NT2/D1 (cell line): ENCODE measurements at regions not wholly inside any gene's neighbourhood (a gene's known extent, or its start where the extent isn't known, plus 50 kb on each side); places are given as distances from the start of the nearest gene placed in this dataset.

Source experiments
- SUZ12 ChIP-seq: IDR thresholded peaks from 2 replicates; pipeline ENCODE4 v1.6.1; 2011; ENCODE audit not compliant: insufficient read length, insufficient read depth; ENCODE audit errors: extremely low read depth
- YY1 ChIP-seq: IDR thresholded peaks from 2 replicates; pipeline ENCODE4 v1.6.1; 2011; ENCODE audit not compliant: insufficient read length, insufficient read depth

DNA sequence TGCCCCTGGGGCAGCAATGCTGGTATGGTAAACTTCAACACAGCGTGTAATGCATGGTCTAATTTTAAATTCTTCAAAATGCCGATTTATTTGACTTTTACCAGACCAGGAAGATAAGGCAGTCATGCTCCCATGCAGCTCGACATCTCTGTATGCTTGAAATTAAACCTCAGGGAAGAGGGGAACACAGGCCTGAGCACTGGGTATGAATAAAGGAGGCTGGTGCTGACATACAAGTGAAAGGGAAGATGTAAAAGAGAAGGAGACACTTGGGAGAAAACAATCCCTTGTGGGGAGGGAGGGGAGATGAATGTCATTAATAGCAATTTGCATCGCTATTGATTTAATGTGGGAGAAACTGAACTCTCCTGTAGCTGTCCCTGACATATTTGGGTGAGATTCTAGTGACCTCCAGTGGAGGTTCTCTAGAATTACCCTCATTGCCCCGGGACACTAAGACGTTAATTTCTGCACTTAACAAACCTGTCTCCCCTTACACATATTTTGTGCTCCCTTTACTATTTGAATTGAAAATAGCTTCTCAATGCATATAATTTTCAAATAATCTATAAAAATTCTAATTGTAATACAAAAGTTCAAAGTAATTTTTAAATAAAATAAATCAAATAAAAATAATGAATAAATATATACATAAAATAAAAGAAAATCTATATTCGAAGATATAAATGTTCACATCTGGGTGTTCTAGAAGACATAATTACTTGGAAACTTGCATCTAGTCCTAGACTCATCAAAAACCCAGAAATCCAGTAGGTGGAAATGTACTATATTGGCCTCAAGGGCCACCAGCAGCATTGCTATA is 283.1 kb downstream of the LMX1A start:
- TF ChIP-seq SUZ12 (no peak), YY1 (no peak)
